Activated B cell treated with CpG ODN at 0.5 μM for 24 hours (primary cell): ENCODE measurements at regions not wholly inside any gene's neighbourhood (a gene's known extent, or its start where the extent isn't known, plus 50 kb on each side); places are given as distances from the start of the nearest gene placed in this dataset.

Experiments used
- ATAC-seq: fragments of 200-7000 bp; cut with Tn5 transposase; one replicate; pipeline ENCODE4 v1.10.0; 2021; ENCODE audit warnings: low read depth, mild to moderate bottlenecking, moderate library complexity
- CTCF ChIA-PET: fragments of 350-600 bp; sonication (Branson Sonifier 250); formaldehyde crosslinking; loops from one replicate; lab custom pipeline; 2021; ENCODE audit warnings: antibody characterized with exemption; lab: Charles Lee
- POLR2A ChIA-PET: fragments of 350-600 bp; sonication (Branson Sonifier 250); formaldehyde crosslinking; loops from one replicate; lab custom pipeline; 2021; ENCODE audit warnings: antibody characterized with exemption; lab: Charles Lee
- DNase-seq: peaks from one replicate; pipeline ENCODE4 v3.0.0; 2022
- H3K27ac Mint-ChIP-seq: one replicate; pipeline ENCODE4 v1.8.0; 2020; ENCODE audit warnings: mixed read lengths
- H3K27me3 Mint-ChIP-seq: one replicate; pipeline ENCODE4 v1.8.0; 2021; ENCODE audit warnings: mixed read lengths
- H3K36me3 Mint-ChIP-seq: one replicate; pipeline ENCODE4 v1.8.0; 2021; ENCODE audit warnings: low read depth, mixed read lengths
- H3K4me1 Mint-ChIP-seq: one replicate; pipeline ENCODE4 v1.8.0; 2021; ENCODE audit warnings: mixed read lengths
- H3K4me3 Mint-ChIP-seq: one replicate; pipeline ENCODE4 v1.8.0; 2020; ENCODE audit warnings: mild to moderate bottlenecking, mixed read lengths
- H3K9me3 Mint-ChIP-seq: one replicate; pipeline ENCODE4 v1.8.0; 2020; ENCODE audit warnings: mixed read lengths
- intact Hi-C: fragments of 100-400 bp; cut with micrococcal nuclease; formaldehyde crosslinking; loops from one replicate; pipeline ENCODE4 v1.15.1; 2024
- TF ChIP-seq, protein P1 (sequence below): fragments of 200-600 bp; IDR thresholded peaks from one replicate; pipeline ENCODE4 v1.8.0; 2022; ENCODE audit warnings: antibody characterized with exemption, mild to moderate bottlenecking

DNA sequence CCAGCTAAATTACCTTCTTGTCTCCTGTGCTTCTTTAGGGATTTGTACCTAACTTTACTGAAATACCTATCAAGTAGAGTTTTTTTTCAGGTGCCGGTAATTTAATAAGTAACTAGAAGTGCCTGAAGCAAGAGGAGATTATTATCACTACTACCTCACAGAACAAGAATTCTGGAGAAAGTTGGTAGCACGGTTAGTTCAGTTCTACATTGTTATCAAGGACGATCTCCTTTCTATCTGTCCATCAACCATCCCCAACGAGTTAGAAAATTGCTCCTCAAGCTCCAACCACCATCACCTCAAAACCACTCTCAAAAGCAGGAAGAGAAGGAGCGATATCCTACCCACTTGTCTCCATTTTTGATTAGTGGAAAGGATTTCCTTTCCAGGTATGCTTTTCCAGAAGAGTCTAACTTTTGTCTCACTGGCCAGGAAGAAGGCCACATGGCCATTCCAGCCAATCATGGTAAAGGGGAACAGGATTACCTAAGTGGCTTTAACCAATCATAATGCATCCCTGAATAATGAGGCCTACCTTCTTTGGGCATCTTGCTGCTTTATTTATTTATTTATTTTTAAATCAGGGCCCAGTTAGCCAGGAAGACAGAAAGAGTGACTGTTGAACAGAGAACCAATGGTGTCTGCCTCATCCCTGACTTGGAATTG is 265.2 kb downstream of the SNX13 start:
- no peak overlapping the region for H3K27ac Mint-ChIP-seq
- ATAC-seq (no peak), DNase-seq (no peak)
- H3K4me3 Mint-ChIP-seq = no peak overlapping the region
- TF ChIP-seq, protein P1, sequence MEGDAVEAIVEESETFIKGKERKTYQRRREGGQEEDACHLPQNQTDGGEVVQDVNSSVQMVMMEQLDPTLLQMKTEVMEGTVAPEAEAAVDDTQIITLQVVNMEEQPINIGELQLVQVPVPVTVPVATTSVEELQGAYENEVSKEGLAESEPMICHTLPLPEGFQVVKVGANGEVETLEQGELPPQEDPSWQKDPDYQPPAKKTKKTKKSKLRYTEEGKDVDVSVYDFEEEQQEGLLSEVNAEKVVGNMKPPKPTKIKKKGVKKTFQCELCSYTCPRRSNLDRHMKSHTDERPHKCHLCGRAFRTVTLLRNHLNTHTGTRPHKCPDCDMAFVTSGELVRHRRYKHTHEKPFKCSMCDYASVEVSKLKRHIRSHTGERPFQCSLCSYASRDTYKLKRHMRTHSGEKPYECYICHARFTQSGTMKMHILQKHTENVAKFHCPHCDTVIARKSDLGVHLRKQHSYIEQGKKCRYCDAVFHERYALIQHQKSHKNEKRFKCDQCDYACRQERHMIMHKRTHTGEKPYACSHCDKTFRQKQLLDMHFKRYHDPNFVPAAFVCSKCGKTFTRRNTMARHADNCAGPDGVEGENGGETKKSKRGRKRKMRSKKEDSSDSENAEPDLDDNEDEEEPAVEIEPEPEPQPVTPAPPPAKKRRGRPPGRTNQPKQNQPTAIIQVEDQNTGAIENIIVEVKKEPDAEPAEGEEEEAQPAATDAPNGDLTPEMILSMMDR = no peak
- H3K27me3 Mint-ChIP-seq = peaks cover 2% of the 10 kb centered on the region
- H3K36me3 Mint-ChIP-seq = no peaks in the 10 kb centered on the region
- no peaks in the 10 kb centered on the region for H3K4me1 Mint-ChIP-seq
- intact Hi-C loops = no loop called here
- POLR2A ChIA-PET = no interaction called here
- H3K9me3 Mint-ChIP-seq = no peaks in the 10 kb centered on the region
- CTCF ChIA-PET = no interaction called here

GRCh38 chr7:17677408-17677807 is 262.9 kb downstream of the SNX13 start:
- Mint-ChIP-seq H3K27me3 (no peaks in the 10 kb centered on the region), H3K4me3 (no peak overlapping the region), H3K9me3 (no peaks in the 10 kb centered on the region), H3K27ac (no peak overlapping the region), H3K36me3 (no peaks in the 10 kb centered on the region), H3K4me1 (no peaks in the 10 kb centered on the region)
- no peak for DNase-seq
- ChIA-PET POLR2A (no interaction called here), CTCF (interaction anchor here (1.2 kb wide), 1 partner anchor 380 kb away, joined by 3 read pairs; no protein-coding TSS in a partner anchor)
- intact Hi-C loops = no loop called here
- ATAC-seq = no peak
- TF ChIP-seq, protein P1 = no peak

GRCh38 chr7:17678896-17679295 is 261.4 kb downstream of the SNX13 start:
- H3K36me3 Mint-ChIP-seq = no peaks in the 10 kb centered on the region
- intact Hi-C loops = loop anchor here (1.0 kb wide), 1 partner anchor 670 kb away; no protein-coding TSS in a partner anchor
- no peaks in the 10 kb centered on the region for H3K9me3 Mint-ChIP-seq
- CTCF ChIA-PET = interaction anchor here (1.3 to 3.7 kb wide), 3 partner anchors 9 to 377 kb away, joined by 3 to 15 read pairs (median 4); no protein-coding TSS in a partner anchor
- H3K27ac Mint-ChIP-seq = no peak overlapping the region
- ATAC-seq (no peak), DNase-seq (no peak)
- no peak overlapping the region for H3K4me3 Mint-ChIP-seq
- POLR2A ChIA-PET = no interaction called here
- TF ChIP-seq, protein P1 = no peak
- no peaks in the 10 kb centered on the region for H3K4me1 Mint-ChIP-seq
- no peaks in the 10 kb centered on the region for H3K27me3 Mint-ChIP-seq

- Mint-ChIP-seq H3K4me3 (no peak overlapping the region), H3K27ac (no peak overlapping the region), H3K4me1 (no peaks in the 10 kb centered on the region), H3K27me3 (no peaks in the 10 kb centered on the region), H3K9me3 (no peaks in the 10 kb centered on the region), H3K36me3 (no peaks in the 10 kb centered on the region)
- ChIA-PET POLR2A (no interaction called here), CTCF (interaction anchor here (1.0 to 3.7 kb wide), 5 partner anchors 10 to 1986 kb away, joined by 3 to 22 read pairs (median 4); no protein-coding TSS in a partner anchor)
- ATAC-seq = no peak
- DNase-seq = no peak
- TF ChIP-seq, protein P1 = no peak
- intact Hi-C loops = loop anchor here (1.0 kb wide), 1 partner anchor 670 kb away; no protein-coding TSS in a partner anchor
Observed at GRCh38 chr7:17679458-17679857, 260.8 kb downstream of the SNX13 start.

DNA sequence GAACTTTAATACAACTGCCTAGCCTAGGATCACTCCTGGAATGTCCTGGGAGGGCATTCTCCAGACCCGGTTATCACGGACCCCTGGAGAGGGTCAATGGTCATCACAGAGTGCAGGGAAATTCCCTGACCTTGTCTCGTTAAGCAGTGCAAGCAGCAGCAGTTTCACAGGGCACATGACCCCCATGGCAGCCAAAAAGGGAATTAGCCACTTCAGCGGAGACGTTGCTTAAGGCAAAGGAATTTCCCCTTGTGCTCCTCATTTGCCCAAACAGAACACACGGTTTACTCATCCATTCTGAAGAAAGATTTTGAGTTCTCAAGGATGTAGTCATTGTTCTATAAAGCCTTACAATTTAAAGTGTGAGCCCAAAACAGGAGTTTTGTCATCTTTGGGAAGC is 260.3 kb downstream of the SNX13 start:
- DNase-seq (no peak), ATAC-seq (no peak)
- CTCF ChIA-PET = interaction anchor here (1.0 to 3.7 kb wide), 6 partner anchors 10 to 1986 kb away, joined by 3 to 22 read pairs (median 4); no protein-coding TSS in a partner anchor
- POLR2A ChIA-PET = no interaction called here
- no peaks in the 10 kb centered on the region for H3K36me3 Mint-ChIP-seq
- H3K4me3 Mint-ChIP-seq = no peak overlapping the region
- no peaks in the 10 kb centered on the region for H3K27me3 Mint-ChIP-seq
- H3K4me1 Mint-ChIP-seq = no peaks in the 10 kb centered on the region
- no peak overlapping the region for H3K27ac Mint-ChIP-seq
- no peaks in the 10 kb centered on the region for H3K9me3 Mint-ChIP-seq
- intact Hi-C loops = loop anchor here (2.0 to 10.0 kb wide), 5 partner anchors 377 to 1373 kb away; no protein-coding TSS in a partner anchor
- TF ChIP-seq, protein P1 = no peak
